GM18498 (cell line): ENCODE measurements at regions not wholly inside any gene's neighbourhood (a gene's known extent, or its start where the extent isn't known, plus 50 kb on each side); places are given as distances from the start of the nearest gene placed in this dataset.

Source experiments
- ATAC-seq: cut with Tn5 transposase; IDR thresholded peaks from one replicate; pipeline ENCODE4 v1.9.1; 2021; ENCODE audit warnings: mild to moderate bottlenecking, moderate library complexity; ENCODE audit not compliant: unreplicated experiment

DNA sequence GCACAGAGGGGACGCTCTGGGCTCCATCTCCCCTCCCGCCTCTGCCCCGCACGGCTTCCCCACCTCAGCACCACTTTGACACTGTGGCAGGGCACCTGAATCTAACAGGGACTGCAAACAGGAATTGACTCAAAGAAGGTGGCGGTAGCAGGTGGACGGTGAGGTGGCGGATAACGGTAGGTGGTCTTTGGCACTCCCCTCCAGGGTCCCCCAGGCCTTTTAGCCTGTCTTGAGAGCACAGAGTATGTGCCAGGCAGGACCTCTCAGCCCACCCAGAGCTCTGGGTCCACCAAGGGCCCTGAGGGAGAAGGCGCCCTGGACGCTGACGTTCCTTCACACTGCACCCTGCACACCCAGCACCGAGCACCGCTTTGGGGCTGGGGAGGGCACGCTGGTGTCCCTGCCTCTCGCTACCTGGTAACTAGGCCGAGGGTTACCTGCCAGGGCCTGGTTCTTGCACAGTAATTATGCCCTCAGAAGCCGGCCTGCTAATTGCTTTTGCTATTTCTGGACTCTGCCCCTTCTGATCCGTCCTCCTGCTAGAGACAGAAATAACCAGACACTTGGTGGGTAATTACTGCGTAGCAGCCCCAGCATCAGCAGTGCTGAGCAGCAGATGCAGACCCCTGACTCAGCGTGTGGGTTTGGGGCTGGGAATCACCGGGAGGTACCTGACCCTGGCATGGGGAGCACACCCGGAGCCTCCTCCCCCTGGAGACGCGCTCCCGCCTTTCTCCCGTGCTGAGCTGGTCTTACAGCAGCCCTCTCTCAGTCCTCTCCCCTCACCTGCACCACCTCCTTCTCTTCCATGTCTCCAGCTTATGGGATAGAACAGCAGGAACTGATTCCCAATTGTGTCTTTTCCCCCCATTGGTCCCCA is 103.3 kb upstream of the B3GAT1 start:
- ATAC-seq: no peak

DNA sequence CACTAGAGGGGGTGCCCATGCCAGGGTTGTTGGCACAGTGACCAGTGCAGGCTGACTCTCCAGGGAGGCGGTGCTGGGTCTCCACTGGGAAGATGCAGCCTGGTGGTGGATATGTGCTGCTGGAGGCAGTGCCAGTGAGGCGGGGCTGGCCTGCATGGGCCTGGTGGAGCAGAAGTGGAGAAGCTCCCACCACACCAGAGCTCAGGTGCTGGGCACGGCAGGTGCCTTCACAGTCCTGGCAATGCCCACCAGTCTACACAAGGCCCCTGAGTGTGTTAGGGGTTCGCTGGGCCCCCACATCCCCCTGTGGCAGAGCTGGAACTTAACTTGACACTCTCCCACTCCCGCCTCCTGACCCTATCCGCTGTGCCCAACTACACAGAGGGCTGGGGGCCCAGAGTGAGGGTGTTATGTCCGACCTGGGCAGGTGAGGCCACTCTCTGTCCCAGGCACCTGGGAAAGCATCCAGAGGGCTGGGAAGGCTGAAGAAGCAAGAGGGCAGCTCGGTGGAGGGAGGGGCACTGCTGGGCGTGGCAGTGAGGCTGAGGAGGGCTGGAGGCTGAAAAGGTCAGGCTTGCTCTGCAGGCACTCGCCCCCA is 102.4 kb upstream of the B3GAT1 start:
- no peak for ATAC-seq

DNA sequence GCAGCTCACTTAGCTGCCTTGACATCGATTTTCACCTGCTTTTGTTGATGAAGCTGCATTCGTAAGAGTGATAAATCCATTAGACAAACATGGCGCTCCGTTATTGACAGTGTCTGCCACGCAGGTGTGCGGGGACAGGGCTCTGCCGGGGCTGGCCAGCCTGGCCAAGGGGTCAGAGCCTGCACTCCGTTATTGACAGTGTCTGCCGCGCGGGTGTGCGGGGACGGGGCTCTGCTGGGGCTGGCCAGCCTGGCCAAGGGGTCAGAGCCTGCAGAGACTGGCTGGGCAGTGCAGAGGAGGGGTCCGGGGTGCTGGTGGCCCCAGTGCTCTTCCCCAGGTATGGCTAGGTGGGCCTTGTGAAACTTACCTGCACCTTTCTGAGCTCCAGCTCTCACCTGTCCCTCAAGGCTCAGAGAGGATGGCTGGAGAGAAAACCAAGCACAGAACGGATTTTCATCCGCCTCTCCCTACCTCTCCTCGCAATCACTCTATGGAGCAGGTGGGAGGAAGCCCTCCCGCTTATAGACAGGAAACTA is 101.6 kb upstream of the B3GAT1 start:
- no peak for ATAC-seq

DNA sequence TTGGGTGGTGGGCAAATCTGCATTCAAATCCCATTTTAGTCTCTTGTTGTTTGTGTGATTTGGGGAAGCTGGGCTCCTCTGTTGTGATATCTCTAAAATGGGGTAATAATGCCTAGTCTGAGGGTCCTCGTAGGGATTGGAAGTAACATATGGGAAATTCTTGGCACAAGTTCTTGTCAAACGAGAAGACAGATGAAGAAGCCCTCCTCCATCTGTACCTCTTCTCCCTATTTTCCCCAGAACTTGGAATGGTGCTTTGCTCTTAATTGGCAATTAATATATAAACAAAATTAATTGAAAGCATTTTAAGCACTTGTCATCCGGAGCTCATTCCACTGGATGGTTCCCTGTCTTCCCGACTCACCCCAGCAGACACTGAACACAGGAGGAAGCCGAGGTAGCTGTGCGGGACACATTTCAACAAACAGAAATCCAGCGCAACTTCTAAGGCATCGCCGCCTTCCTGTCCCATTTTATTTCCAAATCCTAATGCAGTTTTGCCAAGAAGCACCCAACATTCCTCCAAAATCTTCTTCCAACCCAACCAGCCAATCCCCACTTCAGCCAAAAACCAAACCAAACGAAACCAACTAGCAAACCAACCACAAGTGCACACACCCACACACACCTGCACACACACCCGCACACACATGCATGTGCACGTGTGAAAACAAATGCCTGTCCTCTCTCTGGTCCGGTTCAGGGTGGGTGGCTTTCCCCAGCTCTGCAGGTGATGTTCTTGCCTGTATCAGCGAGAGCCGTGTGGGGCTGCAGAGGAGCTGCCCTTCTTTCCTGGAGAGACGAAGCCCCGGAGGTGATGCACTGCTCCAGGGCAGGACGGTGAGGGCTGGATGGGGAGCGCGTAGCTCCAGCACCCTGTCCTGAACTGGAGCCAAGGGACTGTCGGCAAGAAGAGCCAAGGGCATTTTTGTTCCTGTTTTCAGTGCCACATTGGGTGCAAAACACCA is 100.8 kb upstream of the B3GAT1 start:
- no peak for ATAC-seq

DNA sequence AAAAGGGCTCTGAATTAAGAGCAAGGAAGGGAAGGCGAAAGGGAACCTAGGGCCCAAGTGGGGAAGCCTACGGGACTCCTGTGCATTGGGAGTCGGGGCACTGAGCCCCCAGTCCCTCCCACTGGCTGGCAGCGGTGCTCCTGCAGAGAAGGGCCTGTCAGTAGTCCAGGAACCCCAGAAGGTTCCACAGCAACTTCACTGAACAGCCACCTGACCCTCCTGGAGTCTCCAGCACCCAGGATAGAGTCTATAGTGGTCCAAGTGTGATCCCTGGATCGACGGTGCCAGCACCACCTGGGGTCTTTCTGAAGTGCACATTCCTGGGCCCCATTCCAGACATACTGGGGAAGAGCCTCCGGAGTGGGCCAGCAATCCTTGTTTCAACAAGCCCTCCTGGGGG is 100.0 kb upstream of the B3GAT1 start:
- no peak for ATAC-seq

DNA sequence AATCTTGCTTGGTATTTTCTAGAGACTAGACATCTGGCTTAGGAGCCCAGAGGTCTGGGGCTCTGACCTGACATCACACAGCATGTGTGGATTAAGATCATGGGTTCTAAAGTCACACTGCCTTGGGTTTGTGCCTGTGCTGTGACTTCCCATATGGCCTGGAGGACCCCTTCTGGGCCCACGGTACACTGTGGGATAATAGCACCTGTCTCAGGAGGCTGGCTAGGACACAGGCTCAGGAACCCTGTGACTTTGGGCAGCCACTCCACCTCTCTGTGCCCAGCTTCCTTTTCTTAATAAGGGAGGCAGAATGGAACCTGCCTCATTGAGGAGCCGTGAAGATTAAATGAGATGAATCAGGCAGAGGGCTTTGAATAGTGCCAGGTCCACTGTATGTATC is 99.2 kb upstream of the B3GAT1 start:
- no peak for ATAC-seq

DNA sequence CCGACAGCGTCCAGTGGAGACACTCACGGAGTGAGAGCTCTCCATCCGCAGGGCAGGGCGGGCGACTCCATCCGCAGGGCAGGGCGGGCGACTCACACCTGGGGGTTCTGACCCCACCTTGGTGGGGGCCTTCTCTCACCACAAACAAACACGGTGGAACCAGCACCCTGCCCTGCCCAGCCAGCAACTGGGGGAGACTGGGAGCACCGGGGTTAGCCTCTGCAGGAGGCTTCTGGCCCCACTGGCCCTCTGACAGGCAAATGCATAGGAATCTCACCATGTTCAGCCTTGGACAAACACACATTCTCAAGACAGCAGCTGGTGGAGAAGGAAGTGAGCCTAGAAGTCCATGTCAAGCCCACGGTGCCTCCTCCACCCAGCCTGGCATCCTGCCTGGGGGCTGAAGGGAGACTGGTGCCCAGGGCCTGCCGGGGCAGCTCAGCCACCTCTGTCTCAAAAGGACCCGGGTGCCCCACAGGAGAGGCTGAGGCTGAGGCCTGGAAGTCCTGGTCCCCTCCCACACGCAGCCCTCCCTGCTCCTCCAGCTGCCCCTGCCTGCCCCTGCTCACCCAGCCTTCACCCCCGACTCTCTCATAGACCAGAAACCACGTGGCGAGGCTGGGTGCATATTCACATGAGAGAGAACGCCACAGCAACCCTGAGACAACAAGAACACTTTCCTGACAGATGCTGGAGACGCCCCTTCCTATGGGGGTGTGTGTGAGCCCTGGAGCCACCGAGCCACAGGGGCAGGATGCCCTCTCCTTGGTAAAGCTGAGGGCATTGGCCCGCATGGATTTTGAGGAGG is 98.4 kb upstream of the B3GAT1 start:
- no peak for ATAC-seq

DNA sequence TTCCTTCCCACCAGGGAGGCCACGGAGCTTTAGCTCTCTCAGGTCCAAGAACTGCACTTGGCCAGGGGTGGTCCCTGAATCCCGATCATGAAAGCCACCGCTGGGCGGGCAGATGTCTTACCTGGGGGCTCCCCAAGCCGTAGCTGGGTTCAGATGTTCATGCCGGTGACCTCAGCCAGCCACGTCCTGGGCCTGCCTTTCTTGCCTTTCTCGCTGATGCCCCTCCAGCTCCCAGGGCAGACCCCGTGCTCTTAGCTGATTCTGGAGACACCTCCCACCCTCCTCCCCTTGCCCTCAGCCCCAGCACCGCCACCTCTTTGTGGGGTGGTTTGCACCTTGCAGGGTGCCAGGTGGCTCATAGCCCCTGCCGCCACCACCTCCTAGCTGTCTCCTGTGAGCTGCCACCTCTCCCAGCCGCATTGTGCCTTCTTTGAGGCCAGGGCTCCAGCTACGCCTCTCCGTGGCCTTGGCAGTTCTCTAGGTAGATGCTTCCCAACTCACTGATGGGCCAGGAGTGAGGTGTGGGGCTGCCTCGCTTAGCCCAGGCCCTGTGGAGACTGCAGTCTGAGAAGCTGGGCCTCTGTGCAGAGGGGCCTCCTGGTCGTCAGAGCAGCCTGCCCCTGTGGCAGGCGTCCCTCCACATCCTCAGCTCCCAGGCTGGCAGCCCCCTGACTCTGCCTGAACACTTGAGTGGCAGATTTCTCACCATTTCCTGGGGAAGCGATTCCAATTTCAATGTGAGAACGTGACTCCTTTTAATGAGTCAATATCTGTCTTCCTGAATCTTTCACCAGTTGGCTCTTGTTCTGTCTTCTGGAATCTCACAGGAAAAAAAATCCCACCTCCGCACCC is 97.6 kb upstream of the B3GAT1 start:
- no peak for ATAC-seq

DNA sequence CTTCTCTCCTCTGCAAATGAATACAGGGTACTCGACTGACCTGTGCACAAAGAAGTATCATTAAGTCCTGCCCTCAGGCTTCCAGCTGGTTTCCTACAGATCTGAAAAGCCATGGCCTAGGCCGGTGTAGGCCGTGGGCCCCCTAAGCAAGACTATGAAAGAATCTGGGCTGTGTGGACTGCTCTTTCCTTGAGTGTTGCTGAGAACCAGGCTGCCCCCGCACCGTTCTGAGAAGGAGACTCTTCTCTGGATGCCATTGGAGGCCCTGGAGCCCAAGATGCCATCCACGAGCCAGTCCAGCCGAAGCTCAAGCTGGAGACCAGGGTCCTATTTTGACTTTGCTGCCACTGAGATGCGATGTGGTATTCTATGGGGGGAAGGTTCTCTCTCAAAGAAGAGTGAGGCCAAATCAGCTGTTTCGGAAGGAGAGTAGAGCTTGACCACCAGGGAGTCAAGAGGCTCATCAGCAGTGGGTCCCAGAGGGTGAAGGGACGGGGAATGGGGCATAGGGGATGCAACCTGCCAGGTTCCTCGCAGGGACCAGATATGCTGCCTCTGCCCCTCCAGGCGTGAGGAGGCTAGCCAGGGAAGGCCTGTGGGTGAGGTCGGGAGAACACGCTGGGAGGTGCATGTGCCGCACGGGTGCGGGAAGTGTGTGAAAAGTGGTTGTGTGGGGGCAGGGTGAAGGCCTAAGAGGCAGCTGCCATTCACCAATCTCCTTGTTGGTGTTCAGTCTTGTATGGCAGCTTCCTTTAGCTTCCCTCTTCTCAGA is 96.4 kb upstream of the B3GAT1 start:
- no peak for ATAC-seq

DNA sequence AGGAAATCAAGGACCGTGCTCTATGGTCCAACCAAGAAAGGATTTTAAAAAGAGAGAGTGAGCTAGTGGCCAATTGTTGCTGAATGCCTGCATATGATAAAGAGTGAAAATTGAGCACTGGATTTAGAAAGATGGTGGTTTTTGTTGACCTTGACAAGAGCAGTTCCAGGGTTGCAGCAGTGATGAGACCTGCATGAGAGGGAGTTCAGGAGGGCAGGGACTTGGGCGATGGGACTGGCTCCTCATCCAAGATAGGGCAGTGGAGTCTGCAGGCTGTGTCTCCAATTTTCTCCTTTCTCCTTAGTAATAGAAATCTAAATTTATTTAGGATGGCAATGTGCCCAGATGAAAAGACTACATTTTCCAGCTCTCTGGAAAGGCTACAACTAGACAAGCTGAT is 94.0 kb upstream of the B3GAT1 start:
- no peak for ATAC-seq

DNA sequence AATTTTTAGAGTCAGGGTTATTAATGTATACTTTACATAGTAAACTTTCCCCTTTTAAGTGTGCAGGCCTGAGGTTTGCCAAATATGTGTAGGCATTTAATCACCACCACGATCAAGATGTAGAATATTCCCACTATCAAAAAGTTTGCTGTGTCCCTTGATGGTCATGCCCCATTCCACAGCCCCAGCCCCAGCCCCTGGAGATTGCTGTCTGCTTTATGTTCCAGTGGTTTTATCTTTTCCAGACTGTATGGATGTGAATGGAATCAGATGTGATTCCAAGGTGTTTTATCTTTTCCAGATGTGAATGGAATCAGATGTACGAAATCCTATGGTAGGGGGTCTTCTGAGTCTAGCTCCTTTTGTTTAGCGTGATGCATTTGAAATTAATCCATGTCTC is 93.1 kb upstream of the B3GAT1 start:
- no peak for ATAC-seq

DNA sequence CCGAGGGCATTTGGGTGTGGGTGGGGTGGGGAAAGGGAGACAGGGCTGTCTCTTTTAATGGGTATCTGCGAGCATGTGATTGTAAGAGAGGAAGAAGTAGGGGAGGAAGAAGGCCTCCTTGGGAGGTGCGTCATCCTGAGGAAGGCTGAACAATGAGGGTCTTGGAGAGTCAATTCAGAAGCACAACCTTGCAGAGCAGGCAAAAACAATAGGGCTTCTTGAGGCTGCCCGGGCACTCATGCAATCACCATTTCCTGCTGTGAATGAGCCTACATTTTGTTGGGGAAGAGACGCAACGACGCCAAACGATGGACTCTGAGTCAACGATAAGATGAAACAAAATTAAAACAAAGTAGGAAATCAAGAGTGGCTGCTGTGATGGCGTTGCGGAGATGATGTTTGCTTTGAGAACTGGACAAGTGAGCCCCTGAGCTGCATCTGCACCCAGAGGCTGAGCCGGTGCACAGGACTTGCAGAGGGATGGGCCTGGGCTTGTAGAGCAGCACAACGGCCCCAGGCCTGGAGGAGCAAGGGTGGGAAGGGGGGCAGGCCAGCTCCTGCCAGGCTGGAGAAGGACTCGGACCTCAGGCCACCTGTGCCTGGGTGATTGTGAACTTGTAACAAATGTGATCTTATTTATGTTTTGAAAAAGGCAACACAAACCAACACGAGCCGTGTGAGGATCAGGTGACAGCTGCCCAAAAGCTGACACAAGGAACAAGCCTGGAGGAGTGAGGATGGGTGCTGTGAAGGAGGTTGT is 92.3 kb upstream of the B3GAT1 start:
- no peak for ATAC-seq

DNA sequence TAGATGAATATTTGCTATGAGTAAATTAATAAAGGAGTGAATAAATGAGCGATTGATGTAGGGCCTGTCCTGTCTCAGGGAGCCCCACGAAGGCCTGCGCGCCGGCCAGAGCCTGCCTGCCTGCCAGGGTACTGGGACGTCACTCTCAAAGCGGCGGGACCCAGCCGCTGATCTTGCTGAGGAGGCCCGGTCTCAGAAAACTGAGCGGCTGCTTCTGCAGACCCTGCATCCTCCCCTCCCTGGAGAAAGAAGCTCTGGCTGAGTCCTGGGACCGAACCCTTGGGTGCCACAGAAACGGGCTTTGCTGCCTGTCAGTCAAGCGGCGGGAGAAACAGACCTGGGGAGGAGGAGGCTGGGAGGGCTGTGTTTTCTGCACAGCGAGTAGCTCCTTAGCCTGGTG is 91.6 kb upstream of the B3GAT1 start:
- ATAC-seq: no peak

DNA sequence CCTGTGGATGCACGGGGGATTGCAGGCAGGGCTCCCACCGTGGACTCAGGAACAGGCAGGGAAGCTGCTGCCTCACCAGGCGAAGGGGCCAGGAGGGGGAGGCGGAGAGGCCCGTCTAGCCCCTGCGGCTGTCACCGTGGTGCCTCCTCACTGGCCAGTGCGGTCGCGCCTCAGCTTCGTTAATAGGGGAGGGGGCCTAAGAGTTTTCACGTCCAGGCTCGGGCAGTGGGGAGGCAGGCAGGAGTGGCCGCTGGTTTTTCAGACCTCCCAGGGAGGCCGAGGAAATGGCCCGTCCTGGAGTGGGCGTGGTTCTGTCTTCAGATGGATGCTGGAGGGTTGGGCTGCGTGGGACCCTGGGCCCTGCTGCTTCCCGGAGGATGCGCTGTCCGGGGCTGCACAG is 91.1 kb upstream of the B3GAT1 start:
- ATAC-seq: no peak

DNA sequence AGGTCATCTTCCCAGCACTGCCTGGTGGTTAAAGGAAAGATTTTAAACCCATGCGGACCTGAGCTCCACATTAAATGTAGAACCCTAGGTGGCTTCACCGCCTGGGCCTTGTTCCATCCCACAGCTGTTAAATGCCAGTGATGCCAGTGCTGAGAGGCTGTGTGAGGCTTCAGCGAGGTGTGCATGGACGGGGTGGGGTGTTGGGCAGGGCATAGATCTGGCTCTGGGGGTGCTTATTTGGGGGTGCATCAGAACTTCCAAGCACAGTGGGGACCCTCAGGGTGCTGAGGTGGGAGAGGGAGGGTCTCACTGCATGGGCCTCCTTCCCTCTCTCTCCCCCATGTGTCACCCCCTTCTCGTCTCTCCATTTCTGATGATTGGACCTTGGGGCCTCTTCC is 90.1 kb upstream of the B3GAT1 start:
- no peak for ATAC-seq

DNA sequence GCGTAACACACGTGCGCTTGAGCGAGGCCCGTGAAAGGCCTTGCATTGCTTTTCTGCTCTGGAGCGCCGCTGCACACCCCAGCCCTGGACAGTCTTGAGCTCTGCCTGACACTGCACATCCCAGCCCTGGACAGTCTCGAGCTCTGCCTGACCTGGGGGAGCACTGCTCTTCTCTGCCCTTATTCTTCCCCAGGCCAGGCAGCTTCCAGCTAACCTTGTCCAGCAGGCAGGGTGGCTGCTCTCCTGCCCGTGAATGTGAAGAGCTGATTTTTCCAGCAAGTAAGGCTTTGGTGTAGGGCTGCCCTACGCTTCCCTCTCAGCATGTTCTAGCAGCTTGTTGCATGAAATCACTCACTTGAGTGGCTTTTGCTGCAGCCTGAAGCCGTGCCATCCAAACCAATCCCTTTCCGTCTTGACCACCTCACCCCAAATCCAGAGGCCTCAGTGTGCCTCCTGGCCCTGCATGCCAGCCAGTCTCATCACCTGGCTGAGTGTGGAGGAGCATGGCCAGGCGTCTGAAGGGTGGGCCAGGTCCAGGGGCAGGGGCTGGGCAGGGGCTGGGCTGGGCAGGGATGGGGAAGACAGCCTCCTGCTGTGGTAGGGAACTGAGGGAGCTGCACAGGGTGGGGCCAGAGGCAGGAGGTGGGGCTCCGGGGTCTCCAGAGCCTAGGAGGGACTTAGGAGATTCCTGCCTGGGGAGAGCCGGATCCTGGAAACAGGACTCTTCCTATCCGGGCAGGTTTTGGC is 89.5 kb upstream of the B3GAT1 start:
- ATAC-seq: no peak

DNA sequence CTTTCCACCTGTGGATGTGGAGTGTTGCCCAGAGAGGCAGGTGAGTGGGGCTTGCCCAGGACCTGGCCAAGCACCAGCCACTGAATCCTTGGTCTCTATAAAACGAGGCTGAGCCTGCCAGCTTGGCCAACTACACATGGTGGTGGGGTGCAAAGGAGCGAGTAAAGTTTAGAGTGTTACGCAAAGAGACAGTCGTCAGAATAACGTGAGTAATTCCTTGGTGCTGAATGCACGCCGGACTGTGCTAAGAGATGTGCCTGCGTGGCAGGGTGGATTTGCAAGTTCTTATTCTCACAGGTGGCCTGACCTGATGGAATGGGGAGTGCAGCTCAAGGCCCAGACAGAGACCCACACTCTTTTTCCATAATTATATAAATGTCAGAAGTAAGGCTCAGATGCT is 88.6 kb upstream of the B3GAT1 start:
- ATAC-seq: no peak
